SK-N-SH (cell line): ENCODE measurements at regions not wholly inside any gene's neighbourhood (a gene's known extent, or its start where the extent isn't known, plus 50 kb on each side); places are given as distances from the start of the nearest gene placed in this dataset.

Experiments used
- CTCF ChIA-PET: fragments of 300-600, 350-600 bp; formaldehyde crosslinking; extraction: SDS; loops from one replicate; lab custom pipeline; 2021; lab: Yijun Ruan, JAX
- POLR2A ChIA-PET: fragments of 350-600 bp; sonication (Branson Sonifier 250); formaldehyde crosslinking; extraction: SDS; loops from one replicate; lab custom pipeline; 2020; ENCODE audit warnings: antibody characterized with exemption, inconsistent platforms; lab: Yijun Ruan, JAX
- DNase-seq: peaks from one replicate; pipeline ENCODE4 v3.0.0; 2012
- H2AFZ ChIP-seq: fragments of 200-600 bp; sonication (generic); 2 replicates; pipeline ENCODE4 v1.8.1; 2016; ENCODE audit warnings: antibody characterized with exemption, mild to moderate bottlenecking, low read depth
- H3F3A ChIP-seq: fragments of 200-600 bp; sonication (generic); replicated peaks from 2 replicates; pipeline ENCODE3; 2016; ENCODE audit warnings: antibody characterized with exemption, mild to moderate bottlenecking; ENCODE audit not compliant: insufficient read depth
- H3K27ac ChIP-seq, 2 experiments: fragments of 200-500 bp in 1 of 2; fragments of 200-600 bp in 1 of 2; sonication (Bioruptor generic) in 1 of 2; sonication (generic), shearing (Covaris generic) in 1 of 2; 2 replicates each; pipeline versions ENCODE4 v1.5.1 to v1.6.1; 2014 to 2016; ENCODE audit warnings: low read depth in 2 of 2, inconsistent platforms in 1 of 2, low read length in 1 of 2, mild to moderate bottlenecking in 1 of 2, mixed read lengths in 1 of 2
- H3K27me3 ChIP-seq: fragments of 200-600 bp; sonication (generic), shearing (Covaris generic); 2 replicates; pipeline ENCODE4 v1.6.1; 2016; ENCODE audit warnings: mixed run types; ENCODE audit not compliant: insufficient read depth
- H3K36me3 ChIP-seq, 2 experiments: fragments of 200-500 bp in 1 of 2; fragments of 200-600 bp in 1 of 2; sonication (Bioruptor generic) in 1 of 2; sonication (generic) in 1 of 2; replicated peaks in 1 of 2; 2 replicates each; pipeline versions ENCODE3 to v1.5.1; 2014 to 2016; ENCODE audit warnings: low read length in 1 of 2, mild to moderate bottlenecking in 1 of 2; ENCODE audit not compliant: insufficient read depth in 2 of 2, control insufficient read depth in 1 of 2
- H3K4me1 ChIP-seq, 2 experiments: fragments of 200-500 bp in 1 of 2; fragments of 200-600 bp in 1 of 2; sonication (Bioruptor generic) in 1 of 2; sonication (generic), shearing (Covaris generic) in 1 of 2; 2 replicates each; pipeline versions ENCODE4 v1.5.1 to v1.6.1; 2014 to 2016; ENCODE audit warnings: low read depth in 1 of 2, low read length in 1 of 2, mixed run types in 1 of 2; ENCODE audit not compliant: insufficient read depth in 2 of 2, control insufficient read depth in 1 of 2
- H3K4me2 ChIP-seq: fragments of 200-600 bp; sonication (generic), shearing (Covaris generic); 2 replicates; pipeline ENCODE4 v1.6.1; 2017; ENCODE audit warnings: mixed run types
- H3K4me3 ChIP-seq, 2 experiments: fragments of 200-500 bp in 1 of 2; fragments of 200-600 bp in 1 of 2; sonication (Bioruptor generic) in 1 of 2; sonication (generic), shearing (Covaris generic) in 1 of 2; 2 replicates each; pipeline versions ENCODE4 v1.5.1 to v1.8.1; 2014 to 2016; ENCODE audit warnings: low read depth in 2 of 2, inconsistent platforms in 1 of 2, low read length in 1 of 2, mild to moderate bottlenecking in 1 of 2, mixed read lengths in 1 of 2, moderate library complexity in 1 of 2
- H3K79me2 ChIP-seq: fragments of 200-600 bp; sonication (generic); 2 replicates; pipeline ENCODE4 v1.8.1; 2017; ENCODE audit warnings: mild to moderate bottlenecking; ENCODE audit not compliant: insufficient read depth
- H3K9ac ChIP-seq: fragments of 200-600 bp; sonication (generic); 2 replicates; pipeline ENCODE4 v1.6.1; 2017; ENCODE audit warnings: mixed run types
- H3K9me2 ChIP-seq: fragments of 200-600 bp; sonication (generic); 2 replicates; pipeline ENCODE4 v1.6.1; 2017; ENCODE audit warnings: mixed run types
- H3K9me3 ChIP-seq: fragments of 200-600 bp; sonication (generic); 2 replicates; pipeline ENCODE4 v1.6.1; 2017; ENCODE audit warnings: mixed run types, mild to moderate bottlenecking, moderate library complexity
- H4K20me1 ChIP-seq: fragments of 200-600 bp; sonication (generic); 2 replicates; pipeline ENCODE4 v1.6.1; 2017; ENCODE audit warnings: mild to moderate bottlenecking, mixed run types; ENCODE audit not compliant: insufficient read depth
- CHD2 ChIP-seq: fragments of 150-350 bp; IDR thresholded peaks from 2 replicates; pipeline ENCODE4 v1.6.1; 2018; ENCODE audit warnings: low read length; ENCODE audit not compliant: partially characterized antibody
- EP300 ChIP-seq, 2 experiments: IDR thresholded peaks; 2 replicates each; pipeline versions ENCODE4 v1.4.0 to v1.6.1; 2012; ENCODE audit warnings: borderline replicate concordance in 1 of 2, low read depth in 1 of 2, low read length in 1 of 2
- EZH2phosphoT487 ChIP-seq: fragments of 200-600 bp; sonication (generic); IDR thresholded peaks from 2 replicates; pipeline ENCODE4 v1.6.1; 2017; ENCODE audit warnings: low read depth, mixed run types, mild to moderate bottlenecking, antibody characterized with exemption, moderate library complexity, borderline replicate concordance
- FOSL2 ChIP-seq: IDR thresholded peaks from 2 replicates; pipeline ENCODE4 v1.4.0; 2012; ENCODE audit warnings: low read depth, mild to moderate bottlenecking, moderate library complexity, borderline replicate concordance
- FOXJ3 ChIP-seq: sonication (generic); formaldehyde crosslinking; IDR thresholded peaks from 2 replicates; pipeline ENCODE4 v1.5.1; 2020; ENCODE audit warnings: mild to moderate bottlenecking, missing genetic modification reagents
- GABPA ChIP-seq: IDR thresholded peaks from 2 replicates; pipeline ENCODE4 v1.4.0; 2012; ENCODE audit warnings: low read depth, mild to moderate bottlenecking
- IRF3 ChIP-seq: fragments of 150-350 bp; IDR thresholded peaks from 2 replicates; pipeline ENCODE4 v1.6.1; 2016; ENCODE audit warnings: mild to moderate bottlenecking, low read depth, low read length
- JUND ChIP-seq: IDR thresholded peaks from 2 replicates; pipeline ENCODE4 v1.4.0; 2012
- NFIC ChIP-seq: IDR thresholded peaks from 2 replicates; pipeline ENCODE4 v1.4.0; 2012; ENCODE audit warnings: borderline replicate concordance
- NRF1 ChIP-seq: IDR thresholded peaks from 2 replicates; pipeline ENCODE4 v1.6.1; 2012; ENCODE audit warnings: low read depth, mild to moderate bottlenecking, low read length
- REST ChIP-seq: IDR thresholded peaks from 2 replicates; pipeline ENCODE4 v1.6.1; 2012; ENCODE audit warnings: mild to moderate bottlenecking, low read depth, low read length, moderate library complexity
- TEAD4 ChIP-seq: IDR thresholded peaks from 2 replicates; pipeline ENCODE4 v1.4.0; 2012; ENCODE audit warnings: mild to moderate bottlenecking, borderline replicate concordance; ENCODE audit not compliant: insufficient read depth
- USF2 ChIP-seq: fragments of 150-350 bp; IDR thresholded peaks from 2 replicates; pipeline ENCODE4 v1.6.1; 2017; ENCODE audit warnings: antibody characterized with exemption, low read length, low read depth, borderline replicate concordance
- YY1 ChIP-seq: IDR thresholded peaks from 2 replicates; pipeline ENCODE4 v1.4.0; 2012; ENCODE audit warnings: low read depth, mild to moderate bottlenecking
- WGBS: methylation state at CpG from one replicate; pipeline ENCODE4 v1.1.6; 2017; ENCODE audit warnings: low lambda C conversion rate; 5-methylcytosine and 5-hydroxymethylcytosine counted together

GRCh38 chr1:83064589-83065242 is 934.2 kb downstream of the TTLL7 start:
- no peaks in the 10 kb centered on the region for H3K27me3 ChIP-seq
- ChIA-PET CTCF (no interaction called here), POLR2A (no interaction called here)
- TF ChIP-seq NRF1 = no peak
- TF ChIP-seq CHD2 = no peak
- TF ChIP-seq EP300 (IDR thresholded peaks at IDR 0.05; ENCODE audit: borderline replicate concordance in 1 of 2, low read depth in 1 of 2, low read length in 1 of 2) = no peak
- no peak for TF ChIP-seq FOXJ3 (CRISPR knock-in tag)
- TF ChIP-seq IRF3 = no peak
- no peak for TF ChIP-seq GABPA
- no peak for TF ChIP-seq YY1
- no peak for TF ChIP-seq REST
- 85% methylated on average over 4 of the region's 4 CpGs for WGBS
- H3K4me1 ChIP-seq = no peaks in the 10 kb centered on the region
- no peaks in the 10 kb centered on the region for H3F3A ChIP-seq
- H3K9ac ChIP-seq = no peak overlapping the region
- no peak for DNase-seq
- no peaks in the 10 kb centered on the region for H3K36me3 ChIP-seq
- no peaks in the 10 kb centered on the region for H4K20me1 ChIP-seq
- H3K9me3 ChIP-seq = no peaks in the 10 kb centered on the region
- peak overlapping the region in 1 of 2 experiments; percentile 3; a peak in 1 of 4 replicates for H3K27ac ChIP-seq
- no peaks in the 10 kb centered on the region for H3K79me2 ChIP-seq
- no peak overlapping the region for H3K4me2 ChIP-seq
- H3K4me3 ChIP-seq = peak overlapping the region in 1 of 2 experiments; percentile 7; a peak in 1 of 4 replicates
- H2AFZ ChIP-seq = 0 out of 2 replicates have a peak overlapping the region, but pooled peaks have one; percentile 0
- H3K9me2 ChIP-seq = no peaks in the 10 kb centered on the region

GRCh38 chr1:83060651-83061390 is 938.1 kb downstream of the TTLL7 start:
- Histone ChIP-seq H3F3A (no peaks in the 10 kb centered on the region), H4K20me1 (no peaks in the 10 kb centered on the region), H3K9me3 (no peaks in the 10 kb centered on the region), H3K36me3 (no peaks in the 10 kb centered on the region), H3K27me3 (no peaks in the 10 kb centered on the region), H3K9me2 (no peaks in the 10 kb centered on the region), H3K4me3 (no peak overlapping the region), H3K27ac (no peak overlapping the region), H3K9ac (no peak overlapping the region), H3K79me2 (no peaks in the 10 kb centered on the region), H3K4me1 (no peaks in the 10 kb centered on the region), H2AFZ (no peak overlapping the region), H3K4me2 (no peak overlapping the region)
- 81% methylated on average over 5 of the region's 5 CpGs for WGBS
- POLR2A ChIA-PET = no interaction called here
- DNase-seq = no peak
- CTCF ChIA-PET = no interaction called here
- TF ChIP-seq JUND (no peak), EZH2phosphoT487 (no peak), IRF3 (no peak), CHD2 (no peak), USF2 (no peak), FOSL2 (no peak), YY1 (no peak), NFIC (no peak), TEAD4 (no peak)
